ENCODE measurements at regions not wholly inside any gene's neighbourhood (a gene's known extent, or its start where the extent isn't known, plus 50 kb on each side); places are given as distances from the start of the nearest gene placed in this dataset.

DNA sequence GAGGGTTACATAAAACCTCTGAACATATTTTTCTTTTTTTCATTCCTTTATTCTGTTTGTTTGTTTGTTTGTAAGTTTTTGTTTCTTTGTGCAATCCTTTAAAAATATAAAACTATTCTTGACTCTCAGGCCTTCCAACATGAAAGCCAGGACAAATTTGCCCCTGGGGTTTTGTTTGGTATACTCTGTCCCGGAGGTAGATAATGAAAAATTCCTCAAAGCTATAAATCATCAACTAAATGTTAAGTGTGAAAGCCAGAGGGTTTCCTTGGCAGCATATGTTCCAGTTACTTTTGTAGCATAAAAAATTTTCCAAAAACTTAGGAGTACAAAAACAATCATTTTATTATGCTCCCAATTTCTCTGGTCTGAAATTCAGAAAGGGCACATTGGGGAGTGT lies 1084.3 kb upstream of the GJE1 start:
- TF ChIP-seq, protein P1, sequence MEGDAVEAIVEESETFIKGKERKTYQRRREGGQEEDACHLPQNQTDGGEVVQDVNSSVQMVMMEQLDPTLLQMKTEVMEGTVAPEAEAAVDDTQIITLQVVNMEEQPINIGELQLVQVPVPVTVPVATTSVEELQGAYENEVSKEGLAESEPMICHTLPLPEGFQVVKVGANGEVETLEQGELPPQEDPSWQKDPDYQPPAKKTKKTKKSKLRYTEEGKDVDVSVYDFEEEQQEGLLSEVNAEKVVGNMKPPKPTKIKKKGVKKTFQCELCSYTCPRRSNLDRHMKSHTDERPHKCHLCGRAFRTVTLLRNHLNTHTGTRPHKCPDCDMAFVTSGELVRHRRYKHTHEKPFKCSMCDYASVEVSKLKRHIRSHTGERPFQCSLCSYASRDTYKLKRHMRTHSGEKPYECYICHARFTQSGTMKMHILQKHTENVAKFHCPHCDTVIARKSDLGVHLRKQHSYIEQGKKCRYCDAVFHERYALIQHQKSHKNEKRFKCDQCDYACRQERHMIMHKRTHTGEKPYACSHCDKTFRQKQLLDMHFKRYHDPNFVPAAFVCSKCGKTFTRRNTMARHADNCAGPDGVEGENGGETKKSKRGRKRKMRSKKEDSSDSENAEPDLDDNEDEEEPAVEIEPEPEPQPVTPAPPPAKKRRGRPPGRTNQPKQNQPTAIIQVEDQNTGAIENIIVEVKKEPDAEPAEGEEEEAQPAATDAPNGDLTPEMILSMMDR (IDR thresholded peaks at IDR 0.05; ENCODE audit: insufficient read depth, low read depth, low read length) = no peak
- TF ChIP-seq EZH2 (IDR thresholded peaks at IDR 0.05; ENCODE audit: insufficient read depth, low read length) = no peak
